ENCODE measurements at regions not wholly inside any gene's neighbourhood (a gene's known extent, or its start where the extent isn't known, plus 50 kb on each side); places are given as distances from the start of the nearest gene placed in this dataset.
A peak's percentile ranks its signal among the peaks of the same experiment; 100 is the strongest.

DNA sequence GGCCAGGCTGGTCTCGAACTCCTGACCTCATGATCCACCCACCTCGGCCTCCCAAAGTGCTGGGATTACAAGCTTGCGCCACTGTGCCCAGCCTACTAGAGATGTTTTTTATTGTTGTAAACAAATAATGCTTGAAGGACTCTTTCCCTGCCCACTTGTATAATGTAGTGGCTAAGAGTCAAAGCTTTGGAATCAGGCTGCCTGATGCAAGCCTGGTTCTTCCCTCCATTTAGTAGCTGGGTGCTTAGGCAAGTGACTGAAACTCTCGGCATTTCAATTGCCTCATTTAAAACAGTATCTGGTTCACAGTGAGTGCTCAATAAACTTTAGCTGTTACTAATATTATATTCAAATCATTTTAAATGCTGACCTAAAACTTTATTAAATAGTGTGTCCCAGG lies 144.2 kb upstream of the FOXN2 start:
- no peak overlapping the region for H3K4me3 ChIP-seq (ENCODE audit: control insufficient read depth, low read depth, low read length)
- DNase-seq (ENCODE audit: low read depth) = no peak
- TF ChIP-seq, protein P1, sequence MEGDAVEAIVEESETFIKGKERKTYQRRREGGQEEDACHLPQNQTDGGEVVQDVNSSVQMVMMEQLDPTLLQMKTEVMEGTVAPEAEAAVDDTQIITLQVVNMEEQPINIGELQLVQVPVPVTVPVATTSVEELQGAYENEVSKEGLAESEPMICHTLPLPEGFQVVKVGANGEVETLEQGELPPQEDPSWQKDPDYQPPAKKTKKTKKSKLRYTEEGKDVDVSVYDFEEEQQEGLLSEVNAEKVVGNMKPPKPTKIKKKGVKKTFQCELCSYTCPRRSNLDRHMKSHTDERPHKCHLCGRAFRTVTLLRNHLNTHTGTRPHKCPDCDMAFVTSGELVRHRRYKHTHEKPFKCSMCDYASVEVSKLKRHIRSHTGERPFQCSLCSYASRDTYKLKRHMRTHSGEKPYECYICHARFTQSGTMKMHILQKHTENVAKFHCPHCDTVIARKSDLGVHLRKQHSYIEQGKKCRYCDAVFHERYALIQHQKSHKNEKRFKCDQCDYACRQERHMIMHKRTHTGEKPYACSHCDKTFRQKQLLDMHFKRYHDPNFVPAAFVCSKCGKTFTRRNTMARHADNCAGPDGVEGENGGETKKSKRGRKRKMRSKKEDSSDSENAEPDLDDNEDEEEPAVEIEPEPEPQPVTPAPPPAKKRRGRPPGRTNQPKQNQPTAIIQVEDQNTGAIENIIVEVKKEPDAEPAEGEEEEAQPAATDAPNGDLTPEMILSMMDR (conservative IDR thresholded peaks at IDR 0.05; ENCODE audit: control insufficient read depth, insufficient read depth, low read depth, low read length) = no peak

DNA sequence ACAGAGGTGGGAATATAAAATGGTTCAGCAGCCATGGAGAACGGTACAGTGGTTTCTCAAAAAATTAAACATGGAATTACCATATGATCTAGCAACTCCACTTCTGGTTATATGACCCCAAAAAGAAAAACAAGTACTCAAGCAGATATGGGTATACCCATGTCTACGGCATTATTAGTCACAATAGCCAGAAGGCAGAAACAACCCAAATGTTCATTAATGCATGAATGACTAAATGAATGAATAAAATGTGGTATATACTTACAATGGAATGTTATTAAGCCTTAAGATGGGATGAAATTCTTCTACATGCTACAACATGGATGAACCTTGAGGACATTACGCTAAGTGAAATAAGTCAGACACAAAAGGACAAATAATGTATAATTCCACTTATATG lies 141.3 kb upstream of the FOXN2 start:
- TF ChIP-seq, protein P1 (conservative IDR thresholded peaks at IDR 0.05; ENCODE audit: control insufficient read depth, insufficient read depth, low read depth, low read length) = no peak
- no peak for DNase-seq (ENCODE audit: low read depth)
- no peak overlapping the region for H3K4me3 ChIP-seq (ENCODE audit: control insufficient read depth, low read depth, low read length)

DNA sequence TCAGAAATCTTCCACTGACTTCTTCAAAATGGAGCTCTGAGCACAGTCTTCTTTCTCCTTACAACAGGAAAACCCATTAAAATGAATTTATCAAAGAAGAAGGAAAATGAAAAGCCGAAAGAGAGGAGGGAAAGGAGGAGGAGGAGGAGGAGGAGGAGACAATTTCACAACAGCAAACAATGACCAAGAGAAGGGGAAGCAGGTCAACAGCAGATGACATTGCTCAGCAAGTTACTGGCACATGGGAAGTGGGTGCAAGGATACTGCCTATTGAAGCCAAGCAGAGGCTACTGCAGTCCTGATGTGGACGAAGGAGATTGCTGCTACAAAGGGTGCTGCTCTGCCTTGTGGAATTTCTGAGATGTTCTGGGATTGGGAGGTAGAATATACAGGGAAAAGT lies 140.0 kb upstream of the FOXN2 start:
- H3K4me3 ChIP-seq (ENCODE audit: control insufficient read depth, low read depth, low read length) = no peak overlapping the region
- TF ChIP-seq, protein P1 (conservative IDR thresholded peaks at IDR 0.05; ENCODE audit: control insufficient read depth, insufficient read depth, low read depth, low read length) = no peak
- DNase-seq (ENCODE audit: low read depth) = peak; percentile 2

DNA sequence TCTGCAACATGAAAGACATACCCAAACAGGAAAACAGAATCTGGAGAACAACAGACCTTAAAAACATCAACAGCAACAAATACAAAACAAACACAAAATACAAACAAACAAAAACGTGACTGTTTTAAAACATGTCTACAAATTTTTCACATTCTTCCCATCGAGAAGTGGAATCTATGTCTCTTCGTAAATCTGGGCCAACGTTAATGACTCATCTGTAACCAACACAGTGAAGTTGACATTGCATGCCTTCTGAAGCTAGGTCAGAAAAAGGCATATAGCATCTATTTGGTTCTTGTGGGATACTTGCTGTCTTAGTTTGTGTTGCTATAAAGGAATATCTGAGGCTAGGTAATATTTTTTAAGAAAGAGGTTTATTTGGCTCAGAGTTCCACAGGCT lies 139.2 kb upstream of the FOXN2 start:
- H3K4me3 ChIP-seq (ENCODE audit: control insufficient read depth, low read depth, low read length) = no peak overlapping the region
- peak; percentile 52 for DNase-seq (ENCODE audit: low read depth)
- TF ChIP-seq, protein P1 (conservative IDR thresholded peaks at IDR 0.05; ENCODE audit: control insufficient read depth, insufficient read depth, low read depth, low read length) = no peak

DNA sequence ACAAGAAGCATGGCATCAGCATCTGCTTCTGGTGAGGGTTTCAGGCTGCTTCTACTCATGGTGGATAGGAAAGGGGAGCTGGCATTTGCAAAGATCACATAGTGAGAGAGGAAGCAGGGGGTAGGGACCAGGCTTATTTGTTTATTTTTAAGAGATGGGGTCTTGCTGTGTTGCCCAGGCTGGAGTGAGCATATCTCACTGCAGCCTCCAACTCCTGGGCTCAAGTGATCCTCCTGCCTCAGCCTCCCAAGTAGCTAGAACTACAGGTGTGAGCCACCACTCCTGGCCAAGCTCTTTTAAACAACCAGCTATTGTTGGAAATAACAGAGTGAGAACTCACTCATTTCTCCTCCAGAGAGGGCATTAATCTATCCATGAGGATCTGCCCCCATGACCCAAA lies 138.8 kb upstream of the FOXN2 start:
- H3K4me3 ChIP-seq (ENCODE audit: control insufficient read depth, low read depth, low read length) = no peak overlapping the region
- TF ChIP-seq, protein P1 (conservative IDR thresholded peaks at IDR 0.05; ENCODE audit: control insufficient read depth, insufficient read depth, low read depth, low read length) = no peak
- no peak for DNase-seq (ENCODE audit: low read depth)

DNA sequence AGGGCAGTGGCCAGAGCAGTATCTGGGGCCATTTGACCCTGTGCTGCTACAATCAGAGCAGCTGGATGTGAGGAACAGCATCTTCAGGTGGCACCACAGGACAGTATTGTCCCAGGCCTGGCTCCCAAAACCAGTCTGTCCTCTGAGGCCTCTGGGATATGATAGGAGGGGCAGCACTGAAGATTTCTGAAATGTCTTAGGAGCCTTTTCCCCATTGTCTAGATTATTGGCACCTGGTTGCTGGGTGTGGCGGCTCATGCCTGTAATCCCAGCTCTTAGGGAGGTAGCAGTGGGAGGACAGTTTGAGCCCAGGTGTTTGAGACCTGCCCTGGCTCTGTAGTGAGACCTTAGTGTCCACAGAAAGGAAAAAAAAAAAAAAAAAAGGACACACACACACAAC lies 137.6 kb upstream of the FOXN2 start:
- no peak overlapping the region for H3K4me3 ChIP-seq (ENCODE audit: control insufficient read depth, low read depth, low read length)
- no peak for DNase-seq (ENCODE audit: low read depth)
- TF ChIP-seq, protein P1 (conservative IDR thresholded peaks at IDR 0.05; ENCODE audit: control insufficient read depth, insufficient read depth, low read depth, low read length) = no peak

DNA sequence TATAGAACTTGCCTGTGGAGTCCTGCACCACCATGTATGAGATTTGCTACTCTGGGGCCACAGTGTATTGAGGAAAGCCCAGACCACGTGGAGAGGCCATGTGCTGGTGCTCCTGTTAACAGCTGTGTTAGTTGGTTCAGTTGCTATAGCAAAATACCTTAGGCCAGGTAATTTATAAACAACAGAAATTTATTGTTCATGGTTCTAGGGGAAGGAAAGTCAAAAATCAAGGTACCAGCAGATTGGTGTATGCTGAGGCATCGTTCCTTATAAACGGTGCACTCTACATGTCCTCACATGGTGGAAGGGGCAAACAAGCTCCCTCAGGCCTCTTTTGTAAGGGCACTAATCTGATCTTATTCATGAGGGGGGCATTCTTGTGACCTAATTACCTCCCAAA lies 135.9 kb upstream of the FOXN2 start:
- no peak for DNase-seq (ENCODE audit: low read depth)

More for the DNA sequence above, 135.9 kb upstream of the FOXN2 start:
- TF ChIP-seq, protein P1 (conservative IDR thresholded peaks at IDR 0.05; ENCODE audit: control insufficient read depth, insufficient read depth, low read depth, low read length) = no peak
- no peak overlapping the region for H3K4me3 ChIP-seq (ENCODE audit: control insufficient read depth, low read depth, low read length)

All from fibroblast of mammary gland (primary cell).